ENCODE measurements at regions not wholly inside any gene's neighbourhood (a gene's known extent, or its start where the extent isn't known, plus 50 kb on each side); places are given as distances from the start of the nearest gene placed in this dataset.

DNA sequence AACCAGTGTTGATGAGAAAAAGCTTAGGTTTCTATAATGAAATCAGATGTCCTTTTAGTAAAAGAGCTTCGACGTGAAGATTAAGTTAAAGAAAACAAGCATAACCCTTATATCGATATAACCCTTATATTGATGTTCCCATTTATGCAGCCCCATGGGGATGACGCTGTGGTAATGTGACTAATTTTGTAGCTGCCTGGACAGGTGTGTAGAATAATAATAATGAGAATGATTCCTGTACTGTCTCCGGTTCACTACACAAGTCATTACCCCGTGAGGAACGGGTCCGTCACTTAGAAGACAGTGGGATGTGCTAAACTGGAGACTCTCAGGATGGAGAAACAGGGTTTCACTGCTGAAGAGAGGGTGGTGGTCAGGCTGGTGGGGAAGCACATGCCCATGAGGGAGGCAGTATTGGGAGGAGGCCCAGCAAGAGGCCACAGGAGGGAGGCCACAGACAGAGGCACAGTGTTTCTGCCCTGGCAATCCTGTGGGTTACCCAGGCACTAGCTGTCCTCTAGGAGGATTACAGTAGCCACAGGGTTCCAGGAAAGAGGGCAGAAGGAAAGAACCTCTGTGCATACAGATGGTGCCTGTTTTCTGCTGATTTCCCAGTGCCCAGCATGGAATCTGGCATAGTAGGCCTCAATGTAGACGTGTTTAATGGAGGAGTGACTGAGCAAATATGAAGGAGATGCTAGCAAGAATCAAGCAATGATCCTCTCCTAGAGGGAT lies 191.1 kb upstream of the TSC22D2 start:
- no peaks in the 10 kb centered on the region for H4K20me1 ChIP-seq (ENCODE audit: control insufficient read depth, extremely low read depth, insufficient read depth, low read length)
- peaks cover 3% of the 10 kb centered on the region for H3K4me1 ChIP-seq (ENCODE audit: control insufficient read depth, extremely low read depth, insufficient read depth, low read length)
- no peak overlapping the region for H2AFZ ChIP-seq (ENCODE audit: low read length)
- no peak for TF ChIP-seq EZH2 (IDR thresholded peaks at IDR 0.05; ENCODE audit: low read length, missing control alignments)
- TF ChIP-seq, protein P1, sequence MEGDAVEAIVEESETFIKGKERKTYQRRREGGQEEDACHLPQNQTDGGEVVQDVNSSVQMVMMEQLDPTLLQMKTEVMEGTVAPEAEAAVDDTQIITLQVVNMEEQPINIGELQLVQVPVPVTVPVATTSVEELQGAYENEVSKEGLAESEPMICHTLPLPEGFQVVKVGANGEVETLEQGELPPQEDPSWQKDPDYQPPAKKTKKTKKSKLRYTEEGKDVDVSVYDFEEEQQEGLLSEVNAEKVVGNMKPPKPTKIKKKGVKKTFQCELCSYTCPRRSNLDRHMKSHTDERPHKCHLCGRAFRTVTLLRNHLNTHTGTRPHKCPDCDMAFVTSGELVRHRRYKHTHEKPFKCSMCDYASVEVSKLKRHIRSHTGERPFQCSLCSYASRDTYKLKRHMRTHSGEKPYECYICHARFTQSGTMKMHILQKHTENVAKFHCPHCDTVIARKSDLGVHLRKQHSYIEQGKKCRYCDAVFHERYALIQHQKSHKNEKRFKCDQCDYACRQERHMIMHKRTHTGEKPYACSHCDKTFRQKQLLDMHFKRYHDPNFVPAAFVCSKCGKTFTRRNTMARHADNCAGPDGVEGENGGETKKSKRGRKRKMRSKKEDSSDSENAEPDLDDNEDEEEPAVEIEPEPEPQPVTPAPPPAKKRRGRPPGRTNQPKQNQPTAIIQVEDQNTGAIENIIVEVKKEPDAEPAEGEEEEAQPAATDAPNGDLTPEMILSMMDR (conservative IDR thresholded peaks at IDR 0.05 in 1 of 2, IDR thresholded peaks at IDR 0.05 in 1 of 2; ENCODE audit: low read depth in 1 of 2, low read length in 2 of 2): no peak
- no peaks in the 10 kb centered on the region for H3K27me3 ChIP-seq (ENCODE audit: control insufficient read depth, insufficient read depth, low read length)
- no peaks in the 10 kb centered on the region for H3K36me3 ChIP-seq (ENCODE audit: control insufficient read depth, insufficient read depth, low read length)
- no peaks in the 10 kb centered on the region for H3K9me3 ChIP-seq (ENCODE audit: control insufficient read depth, insufficient read depth, low read depth, low read length)
- no peak overlapping the region for H3K4me3 ChIP-seq (replicated peaks in 1 of 4; ENCODE audit: control extremely low read depth in 1 of 4, insufficient read depth in 1 of 4, low read depth in 3 of 4, low read length in 4 of 4)
- H3K9ac ChIP-seq (ENCODE audit: insufficient read depth, low read length): no peak overlapping the region
- H3K79me2 ChIP-seq (ENCODE audit: control insufficient read depth, insufficient read depth, low read length): no peaks in the 10 kb centered on the region
- no peak overlapping the region for H3K27ac ChIP-seq (ENCODE audit: insufficient read depth, low read length)
- no peak overlapping the region for H3K4me2 ChIP-seq (ENCODE audit: extremely low read depth, insufficient read depth, low read length)
- DNase-seq (ENCODE audit: low read depth in 2 of 2): no peak

DNA sequence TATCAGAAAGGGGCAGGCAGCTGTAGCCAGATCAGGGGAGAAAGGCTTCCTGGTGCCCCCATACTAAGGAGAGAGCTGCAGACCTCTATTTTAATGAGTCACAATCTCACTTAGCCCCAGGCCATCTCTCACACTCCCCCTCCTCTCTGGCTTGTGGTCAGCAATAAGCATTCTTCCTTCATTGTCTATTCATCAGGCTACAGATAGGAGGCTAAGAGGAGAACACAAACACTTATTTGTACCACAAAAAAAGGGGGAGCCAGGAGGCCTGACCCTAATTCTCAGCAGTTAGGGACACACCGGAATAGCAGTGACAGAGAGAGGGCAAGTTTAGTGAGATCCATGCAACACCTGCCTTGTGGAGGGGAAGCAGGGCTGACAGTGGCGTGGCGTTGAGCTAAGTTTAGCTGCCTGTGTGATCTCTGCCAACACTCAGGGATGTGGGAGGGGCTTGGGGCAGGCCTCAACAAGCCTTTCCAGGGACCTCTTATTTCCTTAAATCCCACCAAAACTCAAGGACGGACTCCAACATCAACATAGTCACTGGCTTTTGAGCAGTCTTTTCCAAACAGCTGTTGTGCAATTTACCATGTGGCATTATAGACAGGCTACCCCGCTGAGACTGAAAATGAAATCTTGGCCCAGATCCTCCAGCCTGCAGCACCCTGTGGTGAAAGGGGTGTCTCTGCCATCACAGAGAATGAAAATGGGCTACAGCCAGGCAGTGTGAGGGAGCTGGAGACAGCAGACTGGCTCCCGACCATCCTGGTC lies 191.9 kb upstream of the TSC22D2 start:
- H3K4me3 ChIP-seq (replicated peaks in 1 of 4; ENCODE audit: control extremely low read depth in 1 of 4, insufficient read depth in 1 of 4, low read depth in 3 of 4, low read length in 4 of 4): peak overlapping the region in 1 of 4 experiments; percentile 2

DNA sequence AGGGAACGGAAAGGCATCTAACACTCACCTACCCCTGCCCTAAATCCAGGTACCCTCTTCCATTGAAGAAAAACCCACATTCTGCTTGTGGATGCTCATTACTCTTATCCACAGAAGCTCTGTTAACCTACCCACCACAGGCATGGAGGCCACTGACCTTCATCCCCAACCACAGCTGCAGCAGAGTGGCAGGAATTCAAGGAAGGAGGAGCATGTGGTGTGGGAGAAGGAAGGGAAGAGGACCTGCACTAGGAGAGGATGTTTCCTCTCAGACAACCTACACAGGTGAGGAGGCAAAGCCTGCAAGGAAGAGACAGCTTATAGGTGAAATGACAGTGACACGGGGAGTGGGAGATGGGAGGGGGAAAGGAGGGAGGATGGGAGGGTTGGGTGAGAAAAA lies 192.5 kb upstream of the TSC22D2 start:
- H3K4me1 ChIP-seq (ENCODE audit: control insufficient read depth, extremely low read depth, insufficient read depth, low read length): peaks cover 3% of the 10 kb centered on the region
- H3K4me2 ChIP-seq (ENCODE audit: extremely low read depth, insufficient read depth, low read length): no peak overlapping the region
- peak; percentile 33 to 77 for DNase-seq (ENCODE audit: low read depth in 2 of 2)
- no peaks in the 10 kb centered on the region for H3K9me3 ChIP-seq (ENCODE audit: control insufficient read depth, insufficient read depth, low read depth, low read length)
- no peaks in the 10 kb centered on the region for H3K27me3 ChIP-seq (ENCODE audit: control insufficient read depth, insufficient read depth, low read length)
- no peak overlapping the region for H2AFZ ChIP-seq (ENCODE audit: low read length)
- H3K4me3 ChIP-seq (replicated peaks in 1 of 4; ENCODE audit: control extremely low read depth in 1 of 4, insufficient read depth in 1 of 4, low read depth in 3 of 4, low read length in 4 of 4): no peak overlapping the region
- no peaks in the 10 kb centered on the region for H4K20me1 ChIP-seq (ENCODE audit: control insufficient read depth, extremely low read depth, insufficient read depth, low read length)
- no peaks in the 10 kb centered on the region for H3K79me2 ChIP-seq (ENCODE audit: control insufficient read depth, insufficient read depth, low read length)
- H3K27ac ChIP-seq (ENCODE audit: insufficient read depth, low read length): no peak overlapping the region
- no peak for TF ChIP-seq EZH2 (IDR thresholded peaks at IDR 0.05; ENCODE audit: low read length, missing control alignments)
- TF ChIP-seq, protein P1 (conservative IDR thresholded peaks at IDR 0.05 in 1 of 2, IDR thresholded peaks at IDR 0.05 in 1 of 2; ENCODE audit: low read depth in 1 of 2, low read length in 2 of 2): no peak
- H3K36me3 ChIP-seq (ENCODE audit: control insufficient read depth, insufficient read depth, low read length): no peaks in the 10 kb centered on the region
- H3K9ac ChIP-seq (ENCODE audit: insufficient read depth, low read length): no peak overlapping the region

More for the DNA sequence above, 191.9 kb upstream of the TSC22D2 start:
- Histone ChIP-seq H3K36me3 (ENCODE audit: control insufficient read depth, insufficient read depth, low read length) (no peaks in the 10 kb centered on the region), H3K79me2 (ENCODE audit: control insufficient read depth, insufficient read depth, low read length) (no peaks in the 10 kb centered on the region), H3K4me2 (ENCODE audit: extremely low read depth, insufficient read depth, low read length) (peak overlapping the region; percentile 32), H3K27ac (ENCODE audit: insufficient read depth, low read length) (no peak overlapping the region), H3K9ac (ENCODE audit: insufficient read depth, low read length) (no peak overlapping the region), H3K4me1 (ENCODE audit: control insufficient read depth, extremely low read depth, insufficient read depth, low read length) (peaks cover 3% of the 10 kb centered on the region), H3K27me3 (ENCODE audit: control insufficient read depth, insufficient read depth, low read length) (no peaks in the 10 kb centered on the region), H4K20me1 (ENCODE audit: control insufficient read depth, extremely low read depth, insufficient read depth, low read length) (no peaks in the 10 kb centered on the region), H3K9me3 (ENCODE audit: control insufficient read depth, insufficient read depth, low read depth, low read length) (no peaks in the 10 kb centered on the region), H2AFZ (ENCODE audit: low read length) (peak overlapping the region; percentile 31)
- TF ChIP-seq, protein P1 (conservative IDR thresholded peaks at IDR 0.05 in 1 of 2, IDR thresholded peaks at IDR 0.05 in 1 of 2; ENCODE audit: low read depth in 1 of 2, low read length in 2 of 2): peak; percentile 6 to 8
- no peak for TF ChIP-seq EZH2 (IDR thresholded peaks at IDR 0.05; ENCODE audit: low read length, missing control alignments)
- DNase-seq (ENCODE audit: low read depth in 2 of 2): peak; percentile 87 to 95

Data from fibroblast of lung (primary cell).